HEK293 (cell line): ENCODE measurements at regions not wholly inside any gene's neighbourhood (a gene's known extent, or its start where the extent isn't known, plus 50 kb on each side); places are given as distances from the start of the nearest gene placed in this dataset.

Experiments used
- CTCF ChIA-PET: fragments of 350-600 bp; formaldehyde crosslinking; extraction: SDS; loops from one replicate; lab custom pipeline; 2021; ENCODE audit warnings: antibody characterized with exemption; lab: Yijun Ruan, JAX
- POLR2A ChIA-PET: fragments of 300-600 bp; formaldehyde crosslinking; extraction: SDS; loops from one replicate; lab custom pipeline; 2020; ENCODE audit warnings: antibody characterized with exemption, inconsistent platforms; lab: Yijun Ruan, JAX
- H3K27ac ChIP-seq: fragments of 200-500 bp; sonication (Bioruptor generic); 2 replicates; pipeline ENCODE4 v1.5.1; 2014; ENCODE audit warnings: low read depth, low read length, control low read depth, inconsistent platforms; ENCODE audit errors: extremely low read depth
- H3K36me3 ChIP-seq, 2 experiments: fragments of 200-500 bp in 1 of 2; sonication (Bioruptor generic) in 1 of 2; 1 replicate in 1 of 2; 2 replicates in 1 of 2; pipeline ENCODE4 v1.5.1; 2014 to 2017; ENCODE audit warnings: inconsistent platforms in 2 of 2, low read length in 2 of 2; ENCODE audit not compliant: control insufficient read depth in 2 of 2, insufficient read depth in 1 of 2
- H3K4me1 ChIP-seq: fragments of 200-500 bp; sonication (Bioruptor generic); 2 replicates; pipeline ENCODE4 v1.5.1; 2014; ENCODE audit warnings: mild to moderate bottlenecking, low read length, inconsistent platforms; ENCODE audit not compliant: control insufficient read depth, insufficient read depth
- H3K4me3 ChIP-seq: 2 replicates; pipeline ENCODE4 v1.5.1; 2011; ENCODE audit warnings: low read depth, mild to moderate bottlenecking, control low read depth, low read length, moderate library complexity
- H3K9me3 ChIP-seq: fragments of 200-500 bp; sonication (Bioruptor generic); 2 replicates; pipeline ENCODE4 v1.5.1; 2014; ENCODE audit warnings: low read depth, low read length, inconsistent platforms; ENCODE audit not compliant: control insufficient read depth, insufficient read depth
- EGR2 ChIP-seq: fragments of 450-650 bp; formaldehyde crosslinking; IDR thresholded peaks from 2 replicates; pipeline ENCODE4 v1.5.1; 2016; ENCODE audit warnings: low read depth, missing biosample characterization, missing genetic modification characterization
- HOXC10 ChIP-seq: sonication (generic); formaldehyde crosslinking; IDR thresholded peaks from 2 replicates; pipeline ENCODE4 v1.8.1; 2023; ENCODE audit warnings: mild to moderate bottlenecking, missing genetic modification reagents
- KLF7 ChIP-seq: fragments of 450-650 bp; formaldehyde crosslinking; IDR thresholded peaks from 2 replicates; pipeline ENCODE4 v1.5.1; 2016; ENCODE audit warnings: missing biosample characterization, missing genetic modification characterization, borderline replicate concordance
- ZBTB7A ChIP-seq: fragments of 450-650 bp; formaldehyde crosslinking; IDR thresholded peaks from 2 replicates; pipeline ENCODE4 v1.5.1; 2016; ENCODE audit warnings: low read depth, missing biosample characterization, missing genetic modification characterization
- ZNF16 ChIP-seq: fragments of 450-650 bp; formaldehyde crosslinking; IDR thresholded peaks from 2 replicates; pipeline ENCODE4 v1.5.1; 2016; ENCODE audit warnings: low read depth, missing biosample characterization, missing genetic modification characterization
- ZNF223 ChIP-seq: fragments of 450-650 bp; formaldehyde crosslinking; IDR thresholded peaks from 2 replicates; pipeline ENCODE4 v1.5.1; 2016; ENCODE audit warnings: missing biosample characterization, missing genetic modification characterization
- ZNF266 ChIP-seq: fragments of 450-650 bp; formaldehyde crosslinking; IDR thresholded peaks from 2 replicates; pipeline ENCODE4 v1.5.1; 2016; ENCODE audit warnings: missing biosample characterization, missing genetic modification characterization, low read depth
- ZNF335 ChIP-seq: fragments of 450-650 bp; formaldehyde crosslinking; conservative IDR thresholded peaks from 2 replicates; pipeline ENCODE4 v1.5.1; 2016; ENCODE audit warnings: missing biosample characterization, missing genetic modification characterization
- ZNF37A ChIP-seq: fragments of 450-650 bp; IDR thresholded peaks from 2 replicates; pipeline ENCODE4 v1.5.1; 2018; ENCODE audit warnings: missing biosample characterization, missing genetic modification characterization
- ZNF394 ChIP-seq: fragments of 450-650 bp; formaldehyde crosslinking; IDR thresholded peaks from 2 replicates; pipeline ENCODE4 v1.5.1; 2016; ENCODE audit warnings: missing biosample characterization, missing genetic modification characterization, mild to moderate bottlenecking, moderate library complexity, borderline replicate concordance
- ZNF510 ChIP-seq: fragments of 450-650 bp; formaldehyde crosslinking; IDR thresholded peaks from 2 replicates; pipeline ENCODE4 v1.5.1; 2018; ENCODE audit warnings: mild to moderate bottlenecking, missing genetic modification characterization, missing biosample characterization; ENCODE audit not compliant: insufficient replicate concordance
- ZNF629 ChIP-seq: fragments of 450-650 bp; formaldehyde crosslinking; IDR thresholded peaks from 2 replicates; pipeline ENCODE4 v1.5.1; 2017; ENCODE audit warnings: missing biosample characterization, missing genetic modification characterization
- ZNF830 ChIP-seq: fragments of 450-650 bp; IDR thresholded peaks from 2 replicates; pipeline ENCODE4 v1.5.0; 2018; ENCODE audit warnings: missing biosample characterization, missing genetic modification characterization, low read depth, mild to moderate bottlenecking, moderate library complexity
- ZSCAN23 ChIP-seq: fragments of 450-650 bp; formaldehyde crosslinking; IDR thresholded peaks from 2 replicates; pipeline ENCODE4 v1.5.1; 2016; ENCODE audit warnings: missing biosample characterization, missing genetic modification characterization
- TF ChIP-seq, protein P1 (sequence below): fragments of 450-650 bp; formaldehyde crosslinking; IDR thresholded peaks from 2 replicates; pipeline ENCODE4 v1.5.1; 2016; ENCODE audit warnings: missing biosample characterization, missing genetic modification characterization
- TF ChIP-seq, protein P2 (sequence below): fragments of 450-650 bp; formaldehyde crosslinking; IDR thresholded peaks from 2 replicates; pipeline ENCODE4 v1.5.1; 2016; ENCODE audit warnings: missing biosample characterization, missing genetic modification characterization, low read depth
- TF ChIP-seq, protein P3 (sequence below): fragments of 450-650 bp; formaldehyde crosslinking; IDR thresholded peaks from 2 replicates; pipeline ENCODE4 v1.5.1; 2016; ENCODE audit warnings: missing biosample characterization, missing genetic modification characterization
- TF ChIP-seq, protein P4 (sequence below): fragments of 450-650 bp; formaldehyde crosslinking; IDR thresholded peaks from 2 replicates; pipeline ENCODE4 v1.5.1; 2016; ENCODE audit warnings: missing biosample characterization, missing genetic modification characterization
- TF ChIP-seq, protein P5 (sequence below): fragments of 450-650 bp; formaldehyde crosslinking; IDR thresholded peaks from 2 replicates; pipeline ENCODE4 v1.5.1; 2016; ENCODE audit warnings: missing biosample characterization, missing genetic modification characterization

DNA sequence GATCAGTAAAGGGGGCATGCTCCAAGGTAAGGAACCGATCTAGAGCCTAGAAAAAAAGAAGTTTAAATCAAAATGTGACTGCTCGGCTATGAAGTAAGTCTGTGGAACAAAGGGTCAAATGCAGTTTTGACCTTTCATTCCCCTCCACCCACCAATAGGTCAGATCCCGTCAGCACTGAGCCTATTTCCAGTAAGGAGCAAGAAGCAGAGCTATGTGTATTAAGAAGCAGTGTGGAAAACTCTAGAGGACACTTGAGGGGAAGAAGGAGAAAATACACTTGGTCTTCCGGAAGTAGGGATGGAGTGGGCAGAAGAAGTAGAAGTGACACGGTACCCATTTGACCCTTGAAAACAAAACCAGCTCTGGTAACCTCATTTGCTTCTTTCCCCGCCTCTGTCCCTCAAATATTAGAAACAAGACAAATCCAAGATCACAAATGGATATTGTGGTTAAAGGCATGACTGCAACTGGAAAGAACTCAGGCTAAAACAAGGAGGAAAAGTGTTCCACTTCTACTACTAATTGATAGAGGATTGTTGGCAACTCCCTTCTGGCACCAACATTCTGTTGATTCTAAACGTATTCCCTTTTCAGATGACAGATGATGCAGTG lies 888.3 kb upstream of the NR2F2 start:
- CTCF ChIA-PET, result interaction anchor here (1.0 kb wide), 1 partner anchor 417 kb away, joined by 3 read pairs; no protein-coding TSS in a partner anchor
- peaks cover 3% of the 10 kb centered on the region; the same call in 1 of the 2 replicates for H3K4me1 ChIP-seq
- TF ChIP-seq ZNF16 (tag by site-specific recombination), result no peak
- no peak for TF ChIP-seq KLF7 (tag by site-specific recombination)
- no peak for TF ChIP-seq ZNF37A
- TF ChIP-seq EGR2 (tag by site-specific recombination), result no peak
- TF ChIP-seq, all 188 proteins: peak for 0
- no peak overlapping the region for H3K27ac ChIP-seq
- POLR2A ChIA-PET, result no interaction called here
- H3K4me3 ChIP-seq, result no peak overlapping the region
- no peaks in the 10 kb centered on the region for H3K9me3 ChIP-seq
- H3K36me3 ChIP-seq, result no peaks in the 10 kb centered on the region

DNA sequence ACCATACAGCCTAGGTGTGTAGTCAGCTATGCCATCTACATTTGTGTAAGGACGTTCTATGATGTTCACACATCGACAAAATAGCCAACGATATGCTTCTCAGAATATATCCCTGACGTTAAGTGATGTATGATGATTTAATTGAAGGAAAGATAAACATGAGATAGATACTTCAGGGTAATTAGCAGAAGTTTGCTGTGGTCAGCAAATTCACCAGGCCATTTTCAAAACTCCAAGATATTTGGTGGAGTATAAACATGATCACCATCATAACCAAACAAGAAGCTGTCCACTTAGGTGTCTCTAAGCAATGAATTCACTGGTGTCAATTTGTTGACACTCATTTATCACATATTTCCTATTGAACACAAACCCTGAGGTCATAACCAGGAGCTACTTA lies 885.6 kb upstream of the NR2F2 start:
- ChIA-PET CTCF (no interaction called here), POLR2A (no interaction called here)
- H3K4me3 ChIP-seq, result no peak overlapping the region
- H3K27ac ChIP-seq, result no peak overlapping the region
- no peak for TF ChIP-seq ZNF629 (tag by site-specific recombination)
- TF ChIP-seq ZNF394 (tag by site-specific recombination), result no peak
- TF ChIP-seq HOXC10 (CRISPR knock-in tag), result no peak
- TF ChIP-seq, protein P1, sequence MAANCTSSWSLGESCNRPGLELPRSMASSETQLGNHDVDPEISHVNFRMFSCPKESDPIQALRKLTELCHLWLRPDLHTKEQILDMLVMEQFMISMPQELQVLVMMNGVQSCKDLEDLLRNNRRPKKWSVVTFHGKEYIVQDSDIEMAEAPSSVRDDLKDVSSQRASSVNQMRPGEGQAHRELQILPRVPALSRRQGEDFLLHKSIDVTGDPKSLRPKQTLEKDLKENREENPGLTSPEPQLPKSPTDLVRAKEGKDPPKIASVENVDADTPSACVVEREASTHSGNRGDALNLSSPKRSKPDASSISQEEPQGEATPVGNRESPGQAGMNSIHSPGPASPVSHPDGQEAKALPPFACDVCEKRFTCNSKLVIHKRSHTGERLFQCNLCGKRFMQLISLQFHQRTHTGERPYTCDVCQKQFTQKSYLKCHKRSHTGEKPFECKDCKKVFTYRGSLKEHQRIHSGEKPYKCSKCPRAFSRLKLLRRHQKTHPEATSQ (tag by site-specific recombination), result no peak
- TF ChIP-seq ZNF830, result no peak
- no peaks in the 10 kb centered on the region for H3K9me3 ChIP-seq
- H3K4me1 ChIP-seq, result peaks cover 3% of the 10 kb centered on the region; the same call in 1 of the 2 replicates
- H3K36me3 ChIP-seq, result no peaks in the 10 kb centered on the region

DNA sequence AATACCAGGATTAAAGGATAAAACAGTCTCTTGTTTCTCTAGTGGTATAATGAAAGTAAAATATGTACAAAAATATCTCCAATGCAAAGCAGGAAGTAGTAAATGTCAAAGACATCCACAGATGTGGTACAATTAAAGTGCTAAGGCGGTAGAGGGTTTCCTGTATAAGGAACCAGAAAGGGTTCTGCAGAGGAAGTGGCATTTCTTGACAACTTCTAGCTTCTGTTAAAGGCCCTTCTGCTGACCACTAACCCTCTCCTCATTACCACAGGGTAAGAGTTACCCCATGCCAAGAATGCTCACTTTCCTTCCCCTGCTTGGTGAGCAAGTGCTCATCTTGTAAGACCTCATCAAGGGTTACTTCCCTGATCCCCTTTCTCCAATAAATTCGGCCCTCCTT lies 883.6 kb upstream of the NR2F2 start:
- no peaks in the 10 kb centered on the region for H3K9me3 ChIP-seq
- CTCF ChIA-PET, result interaction anchor here (0.7 kb wide), 1 partner anchor 1284 kb away, joined by 3 read pairs; no protein-coding TSS in a partner anchor
- POLR2A ChIA-PET, result no interaction called here
- TF ChIP-seq, protein P2, sequence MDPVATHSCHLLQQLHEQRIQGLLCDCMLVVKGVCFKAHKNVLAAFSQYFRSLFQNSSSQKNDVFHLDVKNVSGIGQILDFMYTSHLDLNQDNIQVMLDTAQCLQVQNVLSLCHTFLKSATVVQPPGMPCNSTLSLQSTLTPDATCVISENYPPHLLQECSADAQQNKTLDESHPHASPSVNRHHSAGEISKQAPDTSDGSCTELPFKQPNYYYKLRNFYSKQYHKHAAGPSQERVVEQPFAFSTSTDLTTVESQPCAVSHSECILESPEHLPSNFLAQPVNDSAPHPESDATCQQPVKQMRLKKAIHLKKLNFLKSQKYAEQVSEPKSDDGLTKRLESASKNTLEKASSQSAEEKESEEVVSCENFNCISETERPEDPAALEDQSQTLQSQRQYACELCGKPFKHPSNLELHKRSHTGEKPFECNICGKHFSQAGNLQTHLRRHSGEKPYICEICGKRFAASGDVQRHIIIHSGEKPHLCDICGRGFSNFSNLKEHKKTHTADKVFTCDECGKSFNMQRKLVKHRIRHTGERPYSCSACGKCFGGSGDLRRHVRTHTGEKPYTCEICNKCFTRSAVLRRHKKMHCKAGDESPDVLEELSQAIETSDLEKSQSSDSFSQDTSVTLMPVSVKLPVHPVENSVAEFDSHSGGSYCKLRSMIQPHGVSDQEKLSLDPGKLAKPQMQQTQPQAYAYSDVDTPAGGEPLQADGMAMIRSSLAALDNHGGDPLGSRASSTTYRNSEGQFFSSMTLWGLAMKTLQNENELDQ (tag by site-specific recombination), result no peak
- TF ChIP-seq, protein P3, sequence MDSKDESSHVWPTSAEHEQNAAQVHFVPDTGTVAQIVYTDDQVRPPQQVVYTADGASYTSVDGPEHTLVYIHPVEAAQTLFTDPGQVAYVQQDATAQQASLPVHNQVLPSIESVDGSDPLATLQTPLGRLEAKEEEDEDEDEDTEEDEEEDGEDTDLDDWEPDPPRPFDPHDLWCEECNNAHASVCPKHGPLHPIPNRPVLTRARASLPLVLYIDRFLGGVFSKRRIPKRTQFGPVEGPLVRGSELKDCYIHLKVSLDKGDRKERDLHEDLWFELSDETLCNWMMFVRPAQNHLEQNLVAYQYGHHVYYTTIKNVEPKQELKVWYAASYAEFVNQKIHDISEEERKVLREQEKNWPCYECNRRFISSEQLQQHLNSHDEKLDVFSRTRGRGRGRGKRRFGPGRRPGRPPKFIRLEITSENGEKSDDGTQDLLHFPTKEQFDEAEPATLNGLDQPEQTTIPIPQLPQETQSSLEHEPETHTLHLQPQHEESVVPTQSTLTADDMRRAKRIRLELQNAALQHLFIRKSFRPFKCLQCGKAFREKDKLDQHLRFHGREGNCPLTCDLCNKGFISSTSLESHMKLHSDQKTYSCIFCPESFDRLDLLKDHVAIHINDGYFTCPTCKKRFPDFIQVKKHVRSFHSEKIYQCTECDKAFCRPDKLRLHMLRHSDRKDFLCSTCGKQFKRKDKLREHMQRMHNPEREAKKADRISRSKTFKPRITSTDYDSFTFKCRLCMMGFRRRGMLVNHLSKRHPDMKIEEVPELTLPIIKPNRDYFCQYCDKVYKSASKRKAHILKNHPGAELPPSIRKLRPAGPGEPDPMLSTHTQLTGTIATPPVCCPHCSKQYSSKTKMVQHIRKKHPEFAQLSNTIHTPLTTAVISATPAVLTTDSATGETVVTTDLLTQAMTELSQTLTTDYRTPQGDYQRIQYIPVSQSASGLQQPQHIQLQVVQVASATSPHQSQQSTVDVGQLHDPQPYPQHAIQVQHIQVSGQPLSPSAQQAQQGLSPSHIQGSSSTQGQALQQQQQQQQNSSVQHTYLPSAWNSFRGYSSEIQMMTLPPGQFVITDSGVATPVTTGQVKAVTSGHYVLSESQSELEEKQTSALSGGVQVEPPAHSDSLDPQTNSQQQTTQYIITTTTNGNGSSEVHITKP (tag by site-specific recombination), result no peak
- TF ChIP-seq, protein P4, sequence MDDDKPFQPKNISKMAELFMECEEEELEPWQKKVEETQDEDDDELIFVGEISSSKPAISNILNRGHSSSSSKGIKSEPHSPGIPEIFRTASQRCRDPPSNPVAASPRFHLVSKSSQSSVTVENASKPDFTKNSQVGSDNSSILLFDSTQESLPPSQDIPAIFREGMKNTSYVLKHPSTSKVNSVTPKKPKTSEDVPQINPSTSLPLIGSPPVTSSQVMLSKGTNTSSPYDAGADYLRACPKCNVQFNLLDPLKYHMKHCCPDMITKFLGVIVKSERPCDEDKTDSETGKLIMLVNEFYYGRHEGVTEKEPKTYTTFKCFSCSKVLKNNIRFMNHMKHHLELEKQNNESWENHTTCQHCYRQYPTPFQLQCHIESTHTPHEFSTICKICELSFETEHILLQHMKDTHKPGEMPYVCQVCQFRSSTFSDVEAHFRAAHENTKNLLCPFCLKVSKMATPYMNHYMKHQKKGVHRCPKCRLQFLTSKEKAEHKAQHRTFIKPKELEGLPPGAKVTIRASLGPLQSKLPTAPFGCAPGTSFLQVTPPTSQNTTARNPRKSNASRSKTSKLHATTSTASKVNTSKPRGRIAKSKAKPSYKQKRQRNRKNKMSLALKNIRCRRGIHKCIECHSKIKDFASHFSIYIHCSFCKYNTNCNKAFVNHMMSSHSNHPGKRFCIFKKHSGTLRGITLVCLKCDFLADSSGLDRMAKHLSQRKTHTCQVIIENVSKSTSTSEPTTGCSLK (tag by site-specific recombination), result no peak
- TF ChIP-seq ZNF335 (tag by site-specific recombination) (no peak), ZBTB7A (no peak), ZNF510 (tag by site-specific recombination) (no peak), ZNF830 (no peak), ZSCAN23 (tag by site-specific recombination) (no peak), ZNF266 (no peak), ZNF223 (tag by site-specific recombination) (no peak)
- TF ChIP-seq, protein P5, sequence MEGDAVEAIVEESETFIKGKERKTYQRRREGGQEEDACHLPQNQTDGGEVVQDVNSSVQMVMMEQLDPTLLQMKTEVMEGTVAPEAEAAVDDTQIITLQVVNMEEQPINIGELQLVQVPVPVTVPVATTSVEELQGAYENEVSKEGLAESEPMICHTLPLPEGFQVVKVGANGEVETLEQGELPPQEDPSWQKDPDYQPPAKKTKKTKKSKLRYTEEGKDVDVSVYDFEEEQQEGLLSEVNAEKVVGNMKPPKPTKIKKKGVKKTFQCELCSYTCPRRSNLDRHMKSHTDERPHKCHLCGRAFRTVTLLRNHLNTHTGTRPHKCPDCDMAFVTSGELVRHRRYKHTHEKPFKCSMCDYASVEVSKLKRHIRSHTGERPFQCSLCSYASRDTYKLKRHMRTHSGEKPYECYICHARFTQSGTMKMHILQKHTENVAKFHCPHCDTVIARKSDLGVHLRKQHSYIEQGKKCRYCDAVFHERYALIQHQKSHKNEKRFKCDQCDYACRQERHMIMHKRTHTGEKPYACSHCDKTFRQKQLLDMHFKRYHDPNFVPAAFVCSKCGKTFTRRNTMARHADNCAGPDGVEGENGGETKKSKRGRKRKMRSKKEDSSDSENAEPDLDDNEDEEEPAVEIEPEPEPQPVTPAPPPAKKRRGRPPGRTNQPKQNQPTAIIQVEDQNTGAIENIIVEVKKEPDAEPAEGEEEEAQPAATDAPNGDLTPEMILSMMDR (tag by site-specific recombination), result no peak

More for the DNA sequence above, 883.6 kb upstream of the NR2F2 start:
- Histone ChIP-seq H3K27ac (no peak overlapping the region), H3K4me1 (peaks cover 12% of the 10 kb centered on the region; the same call in 1 of the 2 replicates), H3K4me3 (no peak overlapping the region), H3K36me3 (no peaks in the 10 kb centered on the region)
